SU-DHL-6 (cell line): ENCODE measurements at regions not wholly inside any gene's neighbourhood (a gene's known extent, or its start where the extent isn't known, plus 50 kb on each side); places are given as distances from the start of the nearest gene placed in this dataset.

ENCODE experiments used
- H2AFZ ChIP-seq: fragments of 200-600 bp; sonication (generic); 2 replicates; pipeline ENCODE4 v1.6.1; 2014; ENCODE audit warnings: low read depth, mild to moderate bottlenecking, moderate library complexity, mixed read lengths, antibody characterized with exemption, low read length; ENCODE audit not compliant: severe bottlenecking
- H3F3A ChIP-seq: fragments of 200-600 bp; shearing (Covaris generic); 2 replicates; pipeline ENCODE4 v1.6.0; 2016; ENCODE audit warnings: antibody characterized with exemption, mild to moderate bottlenecking; ENCODE audit not compliant: insufficient read depth
- H3K27ac ChIP-seq: fragments of 200-600 bp; sonication (generic); 2 replicates; pipeline ENCODE4 v1.5.1; 2016; ENCODE audit warnings: low read depth, mild to moderate bottlenecking, low read length, moderate library complexity, mixed read lengths
- H3K27me3 ChIP-seq: fragments of 200-600 bp; sonication (generic), shearing (Covaris generic); 2 replicates; pipeline ENCODE4 v1.6.0; 2014; ENCODE audit warnings: mild to moderate bottlenecking, low read length
- H3K36me3 ChIP-seq: fragments of 200-600 bp; sonication (generic); 2 replicates; pipeline ENCODE4 v1.6.1; 2014; ENCODE audit warnings: mild to moderate bottlenecking, low read length, mixed read lengths
- H3K4me2 ChIP-seq: fragments of 300-600, 200-600 bp; shearing (Covaris generic), sonication (generic); 2 replicates; pipeline ENCODE4 v1.6.0; 2014; ENCODE audit warnings: low read length, low read depth, mild to moderate bottlenecking; ENCODE audit not compliant: poor library complexity, severe bottlenecking
- H3K4me3 ChIP-seq: fragments of 200-600 bp; sonication (generic); 2 replicates; pipeline ENCODE4 v1.5.1; 2014; ENCODE audit warnings: antibody characterized with exemption, low read length, mild to moderate bottlenecking, mixed read lengths; ENCODE audit not compliant: insufficient read depth, poor library complexity, severe bottlenecking
- H3K79me2 ChIP-seq: fragments of 200-600 bp; sonication (generic); 2 replicates; pipeline ENCODE4 v1.6.1; 2014; ENCODE audit warnings: mild to moderate bottlenecking, low read length, moderate library complexity; ENCODE audit not compliant: insufficient read depth
- H3K9ac ChIP-seq: fragments of 200-600 bp; sonication (generic); 2 replicates; pipeline ENCODE4 v1.7.0; 2014; ENCODE audit warnings: mild to moderate bottlenecking, low read length
- H3K9me2 ChIP-seq: fragments of 200-600 bp; sonication (generic); replicated peaks from 2 replicates; pipeline ENCODE4 v1.6.1; 2014; ENCODE audit warnings: low read length; ENCODE audit not compliant: insufficient read depth
- H3K9me3 ChIP-seq: fragments of 200-600 bp; sonication (generic); 2 replicates; pipeline ENCODE4 v1.6.1; 2014; ENCODE audit warnings: low read length, mixed read lengths; ENCODE audit not compliant: insufficient read depth
- H4K20me1 ChIP-seq: fragments of 200-600 bp; sonication (generic); 2 replicates; pipeline ENCODE4 v1.6.1; 2014; ENCODE audit warnings: low read depth, mild to moderate bottlenecking, antibody characterized with exemption, low read length, moderate library complexity, mixed read lengths
- EZH2phosphoT487 ChIP-seq: fragments of 200-600 bp; sonication (generic), shearing (Covaris generic); conservative IDR thresholded peaks from 2 replicates; pipeline ENCODE4 v1.6.1; 2018; ENCODE audit warnings: mild to moderate bottlenecking, antibody characterized with exemption, low read length, moderate library complexity, mixed read lengths
- TF ChIP-seq, protein P1 (sequence below): fragments of 200-600 bp; sonication (generic); IDR thresholded peaks from one replicate; pipeline ENCODE4 v1.5.1; 2017; ENCODE audit warnings: antibody characterized with exemption, mild to moderate bottlenecking, low read length, moderate library complexity; ENCODE audit not compliant: insufficient read depth, poor library complexity, severe bottlenecking

- Histone ChIP-seq H2AFZ (no peak overlapping the region), H3K4me2 (no peak overlapping the region), H3K79me2 (no peaks in the 10 kb centered on the region), H3K4me3 (no peak overlapping the region), H3K27ac (no peak overlapping the region), H3F3A (no peaks in the 10 kb centered on the region), H4K20me1 (no peaks in the 10 kb centered on the region), H3K9ac (no peak overlapping the region), H3K9me2 (no peaks in the 10 kb centered on the region), H3K27me3 (no peaks in the 10 kb centered on the region), H3K36me3 (no peaks in the 10 kb centered on the region), H3K9me3 (no peaks in the 10 kb centered on the region)
- TF ChIP-seq EZH2phosphoT487: no peak
- TF ChIP-seq, protein P1, sequence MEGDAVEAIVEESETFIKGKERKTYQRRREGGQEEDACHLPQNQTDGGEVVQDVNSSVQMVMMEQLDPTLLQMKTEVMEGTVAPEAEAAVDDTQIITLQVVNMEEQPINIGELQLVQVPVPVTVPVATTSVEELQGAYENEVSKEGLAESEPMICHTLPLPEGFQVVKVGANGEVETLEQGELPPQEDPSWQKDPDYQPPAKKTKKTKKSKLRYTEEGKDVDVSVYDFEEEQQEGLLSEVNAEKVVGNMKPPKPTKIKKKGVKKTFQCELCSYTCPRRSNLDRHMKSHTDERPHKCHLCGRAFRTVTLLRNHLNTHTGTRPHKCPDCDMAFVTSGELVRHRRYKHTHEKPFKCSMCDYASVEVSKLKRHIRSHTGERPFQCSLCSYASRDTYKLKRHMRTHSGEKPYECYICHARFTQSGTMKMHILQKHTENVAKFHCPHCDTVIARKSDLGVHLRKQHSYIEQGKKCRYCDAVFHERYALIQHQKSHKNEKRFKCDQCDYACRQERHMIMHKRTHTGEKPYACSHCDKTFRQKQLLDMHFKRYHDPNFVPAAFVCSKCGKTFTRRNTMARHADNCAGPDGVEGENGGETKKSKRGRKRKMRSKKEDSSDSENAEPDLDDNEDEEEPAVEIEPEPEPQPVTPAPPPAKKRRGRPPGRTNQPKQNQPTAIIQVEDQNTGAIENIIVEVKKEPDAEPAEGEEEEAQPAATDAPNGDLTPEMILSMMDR: no peak
These were observed 1178.8 kb downstream of the ZPLD1 start for GRCh38 chr3:103613397-103614156.

GRCh38 chr3:103614719-103615118 is 1179.9 kb downstream of the ZPLD1 start:
- Histone ChIP-seq H3K4me3 (no peak overlapping the region), H3K36me3 (no peaks in the 10 kb centered on the region), H3K9me3 (peaks cover 3% of the 10 kb centered on the region; the same call in 1 of the 2 replicates), H3K4me2 (no peak overlapping the region), H3K9me2 (no peaks in the 10 kb centered on the region), H2AFZ (no peak overlapping the region), H3K79me2 (no peaks in the 10 kb centered on the region), H3F3A (no peaks in the 10 kb centered on the region), H4K20me1 (no peaks in the 10 kb centered on the region), H3K27ac (no peak overlapping the region), H3K9ac (no peak overlapping the region), H3K27me3 (no peaks in the 10 kb centered on the region)
- TF ChIP-seq, protein P1: no peak
- no peak for TF ChIP-seq EZH2phosphoT487

- Histone ChIP-seq H2AFZ (no peak overlapping the region), H3K27me3 (no peaks in the 10 kb centered on the region), H3K9ac (no peak overlapping the region), H3K4me3 (no peak overlapping the region), H3K79me2 (no peaks in the 10 kb centered on the region), H3F3A (no peaks in the 10 kb centered on the region), H3K27ac (no peak overlapping the region), H3K4me2 (no peak overlapping the region), H3K9me3 (peaks cover 3% of the 10 kb centered on the region; the same call in 1 of the 2 replicates), H3K9me2 (no peaks in the 10 kb centered on the region), H3K36me3 (no peaks in the 10 kb centered on the region), H4K20me1 (no peaks in the 10 kb centered on the region)
- TF ChIP-seq EZH2phosphoT487: no peak
- TF ChIP-seq, protein P1: no peak
These were observed 1183.1 kb downstream of the ZPLD1 start for GRCh38 chr3:103617961-103618360.
